SK-N-SH (cell line): ENCODE measurements at regions not wholly inside any gene's neighbourhood (a gene's known extent, or its start where the extent isn't known, plus 50 kb on each side); places are given as distances from the start of the nearest gene placed in this dataset.

Experiments used
- CTCF ChIA-PET: fragments of 300-600, 350-600 bp; formaldehyde crosslinking; extraction: SDS; loops from one replicate; lab custom pipeline; 2021; lab: Yijun Ruan, JAX
- POLR2A ChIA-PET: fragments of 350-600 bp; sonication (Branson Sonifier 250); formaldehyde crosslinking; extraction: SDS; loops from one replicate; lab custom pipeline; 2020; ENCODE audit warnings: antibody characterized with exemption, inconsistent platforms; lab: Yijun Ruan, JAX
- DNase-seq: peaks from one replicate; pipeline ENCODE4 v3.0.0; 2012
- H2AFZ ChIP-seq: fragments of 200-600 bp; sonication (generic); 2 replicates; pipeline ENCODE4 v1.8.1; 2016; ENCODE audit warnings: antibody characterized with exemption, mild to moderate bottlenecking, low read depth
- H3F3A ChIP-seq: fragments of 200-600 bp; sonication (generic); replicated peaks from 2 replicates; pipeline ENCODE3; 2016; ENCODE audit warnings: antibody characterized with exemption, mild to moderate bottlenecking; ENCODE audit not compliant: insufficient read depth
- H3K27ac ChIP-seq, 2 experiments: fragments of 200-500 bp in 1 of 2; fragments of 200-600 bp in 1 of 2; sonication (Bioruptor generic) in 1 of 2; sonication (generic), shearing (Covaris generic) in 1 of 2; 2 replicates each; pipeline versions ENCODE4 v1.5.1 to v1.6.1; 2014 to 2016; ENCODE audit warnings: low read depth in 2 of 2, inconsistent platforms in 1 of 2, low read length in 1 of 2, mild to moderate bottlenecking in 1 of 2, mixed read lengths in 1 of 2
- H3K27me3 ChIP-seq: fragments of 200-600 bp; sonication (generic), shearing (Covaris generic); 2 replicates; pipeline ENCODE4 v1.6.1; 2016; ENCODE audit warnings: mixed run types; ENCODE audit not compliant: insufficient read depth
- H3K36me3 ChIP-seq, 2 experiments: fragments of 200-500 bp in 1 of 2; fragments of 200-600 bp in 1 of 2; sonication (Bioruptor generic) in 1 of 2; sonication (generic) in 1 of 2; replicated peaks in 1 of 2; 2 replicates each; pipeline versions ENCODE3 to v1.5.1; 2014 to 2016; ENCODE audit warnings: low read length in 1 of 2, mild to moderate bottlenecking in 1 of 2; ENCODE audit not compliant: insufficient read depth in 2 of 2, control insufficient read depth in 1 of 2
- H3K4me1 ChIP-seq, 2 experiments: fragments of 200-500 bp in 1 of 2; fragments of 200-600 bp in 1 of 2; sonication (Bioruptor generic) in 1 of 2; sonication (generic), shearing (Covaris generic) in 1 of 2; 2 replicates each; pipeline versions ENCODE4 v1.5.1 to v1.6.1; 2014 to 2016; ENCODE audit warnings: low read depth in 1 of 2, low read length in 1 of 2, mixed run types in 1 of 2; ENCODE audit not compliant: insufficient read depth in 2 of 2, control insufficient read depth in 1 of 2
- H3K4me2 ChIP-seq: fragments of 200-600 bp; sonication (generic), shearing (Covaris generic); 2 replicates; pipeline ENCODE4 v1.6.1; 2017; ENCODE audit warnings: mixed run types
- H3K4me3 ChIP-seq, 2 experiments: fragments of 200-500 bp in 1 of 2; fragments of 200-600 bp in 1 of 2; sonication (Bioruptor generic) in 1 of 2; sonication (generic), shearing (Covaris generic) in 1 of 2; 2 replicates each; pipeline versions ENCODE4 v1.5.1 to v1.8.1; 2014 to 2016; ENCODE audit warnings: low read depth in 2 of 2, inconsistent platforms in 1 of 2, low read length in 1 of 2, mild to moderate bottlenecking in 1 of 2, mixed read lengths in 1 of 2, moderate library complexity in 1 of 2
- H3K79me2 ChIP-seq: fragments of 200-600 bp; sonication (generic); 2 replicates; pipeline ENCODE4 v1.8.1; 2017; ENCODE audit warnings: mild to moderate bottlenecking; ENCODE audit not compliant: insufficient read depth
- H3K9ac ChIP-seq: fragments of 200-600 bp; sonication (generic); 2 replicates; pipeline ENCODE4 v1.6.1; 2017; ENCODE audit warnings: mixed run types
- H3K9me2 ChIP-seq: fragments of 200-600 bp; sonication (generic); 2 replicates; pipeline ENCODE4 v1.6.1; 2017; ENCODE audit warnings: mixed run types
- H3K9me3 ChIP-seq: fragments of 200-600 bp; sonication (generic); 2 replicates; pipeline ENCODE4 v1.6.1; 2017; ENCODE audit warnings: mixed run types, mild to moderate bottlenecking, moderate library complexity
- H4K20me1 ChIP-seq: fragments of 200-600 bp; sonication (generic); 2 replicates; pipeline ENCODE4 v1.6.1; 2017; ENCODE audit warnings: mild to moderate bottlenecking, mixed run types; ENCODE audit not compliant: insufficient read depth
- CHD2 ChIP-seq: fragments of 150-350 bp; IDR thresholded peaks from 2 replicates; pipeline ENCODE4 v1.6.1; 2018; ENCODE audit warnings: low read length; ENCODE audit not compliant: partially characterized antibody
- CTCF ChIP-seq: fragments of 200-600 bp; sonication (generic); IDR thresholded peaks from 2 replicates; pipeline ENCODE4 v1.6.1; 2017; ENCODE audit warnings: antibody characterized with exemption, mild to moderate bottlenecking, moderate library complexity
- ELF1 ChIP-seq: IDR thresholded peaks from 2 replicates; pipeline ENCODE4 v1.4.0; 2012
- EZH2phosphoT487 ChIP-seq: fragments of 200-600 bp; sonication (generic); IDR thresholded peaks from 2 replicates; pipeline ENCODE4 v1.6.1; 2017; ENCODE audit warnings: low read depth, mixed run types, mild to moderate bottlenecking, antibody characterized with exemption, moderate library complexity, borderline replicate concordance
- FOXJ3 ChIP-seq: sonication (generic); formaldehyde crosslinking; IDR thresholded peaks from 2 replicates; pipeline ENCODE4 v1.5.1; 2020; ENCODE audit warnings: mild to moderate bottlenecking, missing genetic modification reagents
- FOXM1 ChIP-seq: IDR thresholded peaks from 2 replicates; pipeline ENCODE4 v1.4.0; 2012; ENCODE audit warnings: low read depth, mild to moderate bottlenecking
- GABPA ChIP-seq: IDR thresholded peaks from 2 replicates; pipeline ENCODE4 v1.4.0; 2012; ENCODE audit warnings: low read depth, mild to moderate bottlenecking
- JUND ChIP-seq: IDR thresholded peaks from 2 replicates; pipeline ENCODE4 v1.4.0; 2012
- MAX ChIP-seq: IDR thresholded peaks from 2 replicates; pipeline ENCODE4 v1.4.0; 2012; ENCODE audit warnings: low read depth
- NFIC ChIP-seq: IDR thresholded peaks from 2 replicates; pipeline ENCODE4 v1.4.0; 2012; ENCODE audit warnings: borderline replicate concordance
- NRF1 ChIP-seq: IDR thresholded peaks from 2 replicates; pipeline ENCODE4 v1.6.1; 2012; ENCODE audit warnings: low read depth, mild to moderate bottlenecking, low read length
- RFX5 ChIP-seq: IDR thresholded peaks from 2 replicates; pipeline ENCODE4 v1.6.1; 2012; ENCODE audit warnings: mild to moderate bottlenecking, improper control_type of control experiment, low read length
- SIN3A ChIP-seq: IDR thresholded peaks from 2 replicates; pipeline ENCODE4 v1.6.1; 2012; ENCODE audit warnings: low read depth, mild to moderate bottlenecking, low read length, moderate library complexity, borderline replicate concordance
- TEAD4 ChIP-seq: IDR thresholded peaks from 2 replicates; pipeline ENCODE4 v1.4.0; 2012; ENCODE audit warnings: mild to moderate bottlenecking, borderline replicate concordance; ENCODE audit not compliant: insufficient read depth
- WGBS: methylation state at CpG from one replicate; pipeline ENCODE4 v1.1.6; 2017; ENCODE audit warnings: low lambda C conversion rate; 5-methylcytosine and 5-hydroxymethylcytosine counted together
- TF ChIP-seq, protein P1 (sequence below): fragments of 150-350 bp; IDR thresholded peaks from 2 replicates; pipeline ENCODE4 v1.6.1; 2017; ENCODE audit warnings: antibody characterized with exemption, low read length, low read depth, borderline replicate concordance
- TF ChIP-seq, protein P2 (sequence below): IDR thresholded peaks from 2 replicates; pipeline ENCODE4; 2012
- TF ChIP-seq, protein P3 (sequence below): fragments of 150-350 bp; IDR thresholded peaks from 2 replicates; pipeline ENCODE4 v1.6.1; 2016; ENCODE audit warnings: mild to moderate bottlenecking, low read depth, low read length
- TF ChIP-seq, protein P4 (sequence below): IDR thresholded peaks from 2 replicates; pipeline ENCODE4 v1.4.0; 2012; ENCODE audit warnings: low read depth, borderline replicate concordance

DNA sequence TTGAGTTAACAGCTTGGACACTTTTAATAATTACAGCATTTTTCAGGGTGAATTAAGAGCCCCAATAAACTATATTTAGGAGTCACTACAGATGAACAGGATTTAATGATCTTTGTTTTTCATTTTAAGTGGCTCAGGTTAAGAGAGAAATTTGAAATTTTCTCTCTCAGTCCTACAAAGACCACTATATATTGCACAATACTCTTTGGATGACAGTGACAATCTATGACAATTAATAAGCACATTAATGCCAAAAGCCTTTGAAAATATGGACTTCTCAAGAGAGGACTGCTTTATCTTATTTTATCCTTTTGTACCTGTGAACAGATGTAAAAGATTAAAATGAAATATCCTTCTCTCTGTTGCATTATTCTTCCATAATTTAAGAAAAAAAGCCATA lies 151.1 kb upstream of the IRX5 start (continued):
- TF ChIP-seq, protein P1, sequence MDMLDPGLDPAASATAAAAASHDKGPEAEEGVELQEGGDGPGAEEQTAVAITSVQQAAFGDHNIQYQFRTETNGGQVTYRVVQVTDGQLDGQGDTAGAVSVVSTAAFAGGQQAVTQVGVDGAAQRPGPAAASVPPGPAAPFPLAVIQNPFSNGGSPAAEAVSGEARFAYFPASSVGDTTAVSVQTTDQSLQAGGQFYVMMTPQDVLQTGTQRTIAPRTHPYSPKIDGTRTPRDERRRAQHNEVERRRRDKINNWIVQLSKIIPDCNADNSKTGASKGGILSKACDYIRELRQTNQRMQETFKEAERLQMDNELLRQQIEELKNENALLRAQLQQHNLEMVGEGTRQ = no peak
- TF ChIP-seq, protein P2, sequence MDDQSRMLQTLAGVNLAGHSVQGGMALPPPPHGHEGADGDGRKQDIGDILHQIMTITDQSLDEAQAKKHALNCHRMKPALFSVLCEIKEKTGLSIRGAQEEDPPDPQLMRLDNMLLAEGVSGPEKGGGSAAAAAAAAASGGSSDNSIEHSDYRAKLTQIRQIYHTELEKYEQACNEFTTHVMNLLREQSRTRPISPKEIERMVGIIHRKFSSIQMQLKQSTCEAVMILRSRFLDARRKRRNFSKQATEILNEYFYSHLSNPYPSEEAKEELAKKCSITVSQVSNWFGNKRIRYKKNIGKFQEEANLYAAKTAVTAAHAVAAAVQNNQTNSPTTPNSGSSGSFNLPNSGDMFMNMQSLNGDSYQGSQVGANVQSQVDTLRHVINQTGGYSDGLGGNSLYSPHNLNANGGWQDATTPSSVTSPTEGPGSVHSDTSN = no peak
- TF ChIP-seq ELF1 (no peak), FOXM1 (no peak), JUND (no peak)
- TF ChIP-seq, all 33 proteins: peak for 0

DNA sequence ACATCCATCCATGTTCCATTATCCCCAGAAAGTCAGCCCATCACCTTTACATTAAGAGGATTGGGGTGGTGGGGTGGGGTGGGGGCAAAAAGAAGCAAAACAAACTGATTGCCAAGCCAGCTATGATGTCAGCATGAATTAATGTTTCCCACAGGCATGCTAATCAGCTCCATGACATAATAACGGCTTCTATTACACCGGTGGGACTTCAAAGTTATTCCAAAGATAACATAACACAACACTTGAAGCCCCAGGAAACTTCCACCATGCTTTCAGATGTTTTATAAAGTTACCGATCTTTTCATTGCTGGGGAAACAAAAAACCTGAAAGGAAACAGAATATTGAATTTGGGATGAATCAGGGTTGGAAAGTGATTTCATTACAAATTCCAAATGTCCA lies 155.9 kb upstream of the IRX5 start:
- H3K27ac ChIP-seq = no peak overlapping the region
- TF ChIP-seq CHD2 = no peak
- TF ChIP-seq NRF1 = no peak
- TF ChIP-seq FOXM1 = no peak
- no peak for TF ChIP-seq NFIC
- no peak for TF ChIP-seq SIN3A
- no peaks in the 10 kb centered on the region for H3K36me3 ChIP-seq
- no peak overlapping the region for H3K4me3 ChIP-seq
- ChIA-PET POLR2A (no interaction called here), CTCF (interaction anchor here (1.2 kb wide), 1 partner anchor 140 kb away, joined by 5 read pairs; no protein-coding TSS in a partner anchor)
- DNase-seq = no peak
- H2AFZ ChIP-seq = no peak overlapping the region
- H3K9me2 ChIP-seq = no peaks in the 10 kb centered on the region
- H3K27me3 ChIP-seq = no peaks in the 10 kb centered on the region
- no peaks in the 10 kb centered on the region for H3F3A ChIP-seq
- no peaks in the 10 kb centered on the region for H4K20me1 ChIP-seq
- H3K9ac ChIP-seq = no peak overlapping the region
- no peaks in the 10 kb centered on the region for H3K4me1 ChIP-seq
- 56% methylated on average over 3 of the region's 3 CpGs for WGBS
- no peaks in the 10 kb centered on the region for H3K79me2 ChIP-seq
- H3K9me3 ChIP-seq = no peaks in the 10 kb centered on the region
- no peak overlapping the region for H3K4me2 ChIP-seq

- TF ChIP-seq CTCF = no peak
- no peak for TF ChIP-seq GABPA
- no peak for TF ChIP-seq RFX5
- no peak for TF ChIP-seq TEAD4
- TF ChIP-seq FOXJ3 (CRISPR knock-in tag) = no peak
- TF ChIP-seq, protein P3, sequence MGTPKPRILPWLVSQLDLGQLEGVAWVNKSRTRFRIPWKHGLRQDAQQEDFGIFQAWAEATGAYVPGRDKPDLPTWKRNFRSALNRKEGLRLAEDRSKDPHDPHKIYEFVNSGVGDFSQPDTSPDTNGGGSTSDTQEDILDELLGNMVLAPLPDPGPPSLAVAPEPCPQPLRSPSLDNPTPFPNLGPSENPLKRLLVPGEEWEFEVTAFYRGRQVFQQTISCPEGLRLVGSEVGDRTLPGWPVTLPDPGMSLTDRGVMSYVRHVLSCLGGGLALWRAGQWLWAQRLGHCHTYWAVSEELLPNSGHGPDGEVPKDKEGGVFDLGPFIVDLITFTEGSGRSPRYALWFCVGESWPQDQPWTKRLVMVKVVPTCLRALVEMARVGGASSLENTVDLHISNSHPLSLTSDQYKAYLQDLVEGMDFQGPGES = no peak
- TF ChIP-seq, protein P4, sequence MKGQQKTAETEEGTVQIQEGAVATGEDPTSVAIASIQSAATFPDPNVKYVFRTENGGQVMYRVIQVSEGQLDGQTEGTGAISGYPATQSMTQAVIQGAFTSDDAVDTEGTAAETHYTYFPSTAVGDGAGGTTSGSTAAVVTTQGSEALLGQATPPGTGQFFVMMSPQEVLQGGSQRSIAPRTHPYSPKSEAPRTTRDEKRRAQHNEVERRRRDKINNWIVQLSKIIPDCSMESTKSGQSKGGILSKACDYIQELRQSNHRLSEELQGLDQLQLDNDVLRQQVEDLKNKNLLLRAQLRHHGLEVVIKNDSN = no peak
- TF ChIP-seq MAX = no peak
- TF ChIP-seq EZH2phosphoT487 = no peak
- no peak for DNase-seq
- Histone ChIP-seq H3K79me2 (no peaks in the 10 kb centered on the region), H4K20me1 (no peaks in the 10 kb centered on the region), H3K9me3 (no peaks in the 10 kb centered on the region), H3K9me2 (no peaks in the 10 kb centered on the region), H3K27ac (no peak overlapping the region), H2AFZ (no peak overlapping the region), H3K4me3 (no peak overlapping the region), H3K27me3 (no peaks in the 10 kb centered on the region), H3K9ac (no peak overlapping the region), H3K4me2 (no peak overlapping the region), H3K4me1 (no peaks in the 10 kb centered on the region), H3F3A (no peaks in the 10 kb centered on the region), H3K36me3 (no peaks in the 10 kb centered on the region)
- 50% methylated on average over 4 of the region's 4 CpGs for WGBS
- ChIA-PET CTCF (interaction anchor here (0.8 kb wide), 1 partner anchor 26 kb away, joined by 3 read pairs; no protein-coding TSS in a partner anchor), POLR2A (no interaction called here)
Measured at GRCh38 chr16:54772400-54772799, 158.3 kb upstream of the IRX5 start.
